GM12874 (cell line): ENCODE measurements at regions not wholly inside any gene's neighbourhood (a gene's known extent, or its start where the extent isn't known, plus 50 kb on each side); places are given as distances from the start of the nearest gene placed in this dataset.

ENCODE experiments used
- CTCF ChIP-seq: IDR thresholded peaks from 2 replicates; pipeline ENCODE4 v1.5.1; 2011; ENCODE audit warnings: low read depth, mild to moderate bottlenecking, control low read depth, low read length, moderate library complexity; ENCODE audit not compliant: insufficient read depth

GRCh38 chrX:95911062-95911461, 773.6 kb upstream of the DIAPH2 start:
- TF ChIP-seq CTCF: no peak

GRCh38 chrX:95919605-95920004, 765.0 kb upstream of the DIAPH2 start:
- no peak for TF ChIP-seq CTCF

- no peak for TF ChIP-seq CTCF
Observed at GRCh38 chrX:95945528-95945927, 739.1 kb upstream of the DIAPH2 start.

- TF ChIP-seq CTCF: no peak
Observed at GRCh38 chrX:95949588-95949987, 735.1 kb upstream of the DIAPH2 start.

- no peak for TF ChIP-seq CTCF
Observed at GRCh38 chrX:95950679-95951078, 734.0 kb upstream of the DIAPH2 start.

- no peak for TF ChIP-seq CTCF
Observed at GRCh38 chrX:95953564-95953963, 731.1 kb upstream of the DIAPH2 start.

- no peak for TF ChIP-seq CTCF
Observed at GRCh38 chrX:95956745-95957144, 727.9 kb upstream of the DIAPH2 start.

GRCh38 chrX:95974096-95974470, 710.6 kb upstream of the DIAPH2 start:
- TF ChIP-seq CTCF: no peak
